ENCODE measurements at regions not wholly inside any gene's neighbourhood (a gene's known extent, or its start where the extent isn't known, plus 50 kb on each side); places are given as distances from the start of the nearest gene placed in this dataset.

DNA sequence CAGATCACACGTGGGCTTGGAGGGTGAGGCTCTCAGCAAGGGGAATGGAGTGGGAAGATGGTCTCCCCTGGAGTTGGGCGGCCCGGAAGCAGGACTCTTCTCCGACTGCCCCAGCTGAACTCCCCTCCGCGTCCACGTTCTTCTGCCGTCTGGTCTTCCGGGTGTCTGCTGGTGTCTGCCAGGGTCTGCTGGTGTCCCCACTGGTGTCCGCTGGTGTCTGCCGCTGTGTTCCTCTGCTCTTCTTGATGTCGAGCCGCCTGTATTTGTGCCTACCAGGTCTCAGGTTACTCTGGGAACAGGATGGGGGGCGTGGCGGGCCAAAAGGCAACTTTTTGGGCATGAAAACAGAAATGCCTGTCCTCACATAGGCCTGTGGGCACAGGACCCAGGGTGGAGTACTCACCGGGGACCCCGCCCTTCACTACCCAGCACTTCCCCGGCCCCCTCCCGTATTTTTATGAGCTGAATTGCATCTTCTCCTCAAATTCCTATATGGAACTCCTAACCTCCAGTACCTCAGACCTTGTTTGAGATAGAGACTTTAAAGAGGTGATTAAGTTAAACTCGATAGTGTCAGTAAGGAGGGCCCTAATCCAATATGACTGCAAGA is 675.4 kb downstream of the SEMA5A start:
- DNase-seq: no peak

DNA sequence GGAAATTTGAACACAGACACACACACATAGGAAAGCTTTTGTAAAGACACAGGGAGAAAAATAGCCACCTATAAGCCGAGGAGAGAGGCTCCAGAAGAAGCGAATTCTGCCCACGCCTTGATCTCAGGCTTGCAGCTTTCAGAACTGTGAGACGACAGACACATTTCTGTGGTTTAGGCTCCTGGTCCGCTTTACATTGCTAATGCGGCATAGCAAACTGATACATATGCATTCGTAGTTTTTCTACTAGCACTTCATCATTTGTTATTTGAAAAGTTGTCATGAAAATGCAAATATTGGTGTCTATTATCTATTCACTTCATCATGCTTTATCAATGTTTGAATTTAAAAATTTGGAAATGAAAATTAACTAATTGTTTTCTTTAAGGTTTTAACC is 674.9 kb downstream of the SEMA5A start:
- no peak for DNase-seq

DNA sequence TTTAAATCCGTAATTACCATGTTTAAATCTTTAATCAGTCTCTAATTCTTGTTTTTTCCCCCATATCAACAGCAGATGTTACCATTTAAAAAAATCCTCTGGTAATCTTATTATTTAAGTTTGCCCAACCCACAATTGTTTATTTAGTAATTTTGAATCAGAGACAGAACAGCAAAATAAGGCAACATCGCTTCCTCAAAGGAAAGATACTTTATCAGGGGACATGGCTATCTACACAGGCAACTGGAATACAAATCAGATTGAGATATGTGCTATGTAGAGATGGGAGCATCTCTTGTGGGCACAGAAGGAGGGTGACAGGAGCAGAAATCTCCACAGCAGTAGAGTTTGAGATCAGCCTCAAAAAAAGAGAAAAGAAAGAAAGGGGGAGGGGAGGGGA is 674.4 kb downstream of the SEMA5A start:
- DNase-seq: no peak

DNA sequence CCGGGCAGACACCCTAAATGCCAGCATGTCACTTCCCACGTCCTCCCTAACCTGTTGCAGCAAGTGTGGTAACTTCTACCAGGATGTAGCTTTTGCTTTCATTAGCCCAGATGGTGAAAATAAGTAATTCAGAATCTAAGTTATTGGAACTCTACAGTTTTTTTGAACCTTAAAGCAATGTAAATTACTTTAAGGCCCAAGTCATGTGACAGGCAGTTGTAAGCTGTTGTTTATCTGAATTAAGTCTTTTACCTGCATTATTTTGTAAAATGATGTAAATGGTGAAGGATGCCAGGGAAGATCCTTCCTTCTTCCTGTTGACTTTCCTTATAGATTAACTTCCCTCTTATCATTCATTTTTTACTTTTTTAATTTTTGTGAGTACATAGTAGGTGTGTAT is 670.2 kb downstream of the SEMA5A start:
- DNase-seq: no peak

DNA sequence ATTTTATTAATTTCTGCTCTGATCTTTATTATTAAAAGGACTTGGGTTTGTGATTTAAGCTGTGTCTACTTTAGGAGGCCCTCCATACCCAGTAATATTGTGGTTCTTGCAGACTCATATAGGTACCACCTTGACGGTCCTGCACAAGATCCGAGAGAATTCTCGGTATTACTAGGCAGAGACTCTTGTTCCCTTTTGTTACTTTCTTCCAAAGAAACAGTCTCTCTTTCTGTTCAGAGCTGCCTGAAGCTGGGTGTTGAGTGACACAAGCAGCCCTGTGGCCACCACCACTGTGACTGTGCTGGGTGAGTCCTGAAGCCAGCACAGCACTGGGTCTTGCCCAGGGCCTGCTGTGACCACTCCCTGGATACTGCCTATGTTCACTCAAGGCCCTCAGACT is 666.6 kb downstream of the SEMA5A start:
- DNase-seq: no peak

DNA sequence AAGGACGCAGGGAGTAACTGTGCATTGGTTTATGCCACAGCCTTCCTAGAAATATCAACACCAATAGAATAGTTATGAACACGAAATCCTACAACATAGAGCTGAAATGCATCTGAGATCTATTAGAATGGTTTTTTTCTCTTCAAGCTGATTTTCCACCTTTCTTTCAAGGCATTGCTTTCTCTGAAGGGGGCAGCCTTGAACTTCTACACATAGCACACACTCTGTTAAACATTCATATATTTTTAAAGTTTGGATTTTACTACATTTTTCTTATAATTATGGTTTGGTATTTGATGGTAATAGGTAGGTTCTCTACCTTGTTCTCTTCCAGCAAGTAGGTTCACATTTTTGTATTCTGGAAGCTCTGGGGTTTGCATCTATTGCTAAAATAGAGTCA is 661.8 kb downstream of the SEMA5A start:
- DNase-seq: no peak

DNA sequence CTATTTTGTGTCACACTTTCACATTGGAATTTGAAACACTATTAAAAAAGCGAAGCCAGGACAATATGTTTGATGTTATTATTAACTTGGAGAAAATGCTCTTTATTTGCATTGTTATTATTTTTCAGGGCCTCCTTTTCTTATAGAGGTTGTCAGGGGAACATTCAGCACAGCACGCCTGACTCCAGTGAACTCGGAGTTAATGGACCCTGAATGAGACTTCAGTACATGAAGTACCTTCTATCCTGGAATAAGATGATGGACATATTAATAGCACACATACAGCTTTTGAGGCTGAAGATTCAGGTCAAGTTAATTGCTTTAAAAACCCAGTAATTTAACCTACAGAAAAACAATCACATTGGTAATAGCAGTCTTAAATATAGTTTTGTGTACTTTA is 652.9 kb downstream of the SEMA5A start:
- no peak for DNase-seq

DNA sequence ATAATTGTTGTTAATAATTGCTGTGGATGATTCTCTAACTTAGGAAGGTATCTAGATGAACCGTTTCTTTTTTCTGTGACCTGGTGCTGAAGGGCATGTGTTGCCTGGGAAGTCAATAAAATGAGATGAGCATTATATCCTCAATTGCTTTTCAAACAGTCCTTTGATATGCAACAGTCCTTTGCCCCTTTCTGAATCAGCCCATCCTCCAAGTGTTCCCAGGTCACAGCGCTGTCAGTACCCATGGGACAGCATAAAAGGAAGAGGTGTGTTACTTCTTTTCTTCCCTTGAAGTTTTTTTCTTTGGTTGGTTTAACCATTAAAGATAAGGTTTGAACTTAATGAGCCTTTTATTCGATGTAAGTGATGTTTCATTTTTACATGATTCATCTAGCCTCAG is 651.8 kb downstream of the SEMA5A start:
- DNase-seq: no peak

DNA sequence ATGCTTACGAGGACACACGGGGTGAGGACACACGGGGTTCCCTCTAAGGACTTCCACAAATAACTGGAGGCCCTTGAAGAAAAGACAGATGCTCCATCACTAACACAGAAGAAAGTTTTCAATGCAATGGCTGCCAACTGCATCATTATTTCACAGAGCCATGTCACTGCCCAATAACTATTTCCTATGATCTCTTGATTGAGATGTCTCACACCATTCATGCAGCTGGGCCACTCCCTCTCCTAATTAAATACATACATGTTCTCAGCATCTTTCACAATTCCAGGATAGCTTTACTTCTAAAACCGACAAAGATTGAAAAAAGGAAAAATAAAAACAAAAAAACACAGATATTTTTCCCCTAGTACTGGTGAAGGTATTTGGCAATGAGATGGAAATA is 650.8 kb downstream of the SEMA5A start:
- no peak for DNase-seq

DNA sequence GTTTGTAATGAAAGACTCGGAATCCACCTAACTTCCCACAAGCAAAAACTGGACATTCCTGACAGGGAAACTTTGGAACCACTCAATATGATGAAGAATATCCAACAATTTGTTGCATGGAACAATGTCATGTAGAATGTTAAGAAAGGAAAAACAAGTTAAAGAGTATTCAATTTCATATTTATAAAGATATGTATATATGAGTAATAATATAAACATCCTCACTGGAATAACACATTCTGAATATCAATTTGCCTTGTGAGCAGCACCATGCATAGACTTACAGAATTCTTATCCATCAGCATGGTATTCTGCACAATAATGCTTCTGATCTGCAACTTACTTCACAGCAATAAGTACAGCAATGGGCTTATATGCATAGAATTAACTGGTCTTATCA is 650.3 kb downstream of the SEMA5A start:
- no peak for DNase-seq

DNA sequence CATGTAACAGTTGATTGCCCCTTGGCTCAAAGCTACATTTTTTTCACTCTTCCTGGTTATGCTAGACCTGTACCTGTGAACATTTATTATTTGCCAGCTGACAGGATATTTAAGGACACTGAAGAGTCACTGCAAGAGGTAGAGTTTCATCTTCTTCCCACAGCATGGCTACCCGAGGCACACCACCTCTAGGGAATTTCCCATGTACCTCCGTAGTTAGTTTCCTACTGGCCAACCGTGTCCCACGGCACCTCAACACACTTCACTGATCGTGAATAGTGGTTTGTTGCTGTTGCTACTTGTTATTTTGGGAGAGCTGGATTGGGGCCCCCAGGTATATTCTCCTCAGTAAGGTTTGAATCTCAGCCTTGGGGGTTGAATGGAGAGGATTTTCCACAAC is 648.6 kb downstream of the SEMA5A start:
- no peak for DNase-seq

DNA sequence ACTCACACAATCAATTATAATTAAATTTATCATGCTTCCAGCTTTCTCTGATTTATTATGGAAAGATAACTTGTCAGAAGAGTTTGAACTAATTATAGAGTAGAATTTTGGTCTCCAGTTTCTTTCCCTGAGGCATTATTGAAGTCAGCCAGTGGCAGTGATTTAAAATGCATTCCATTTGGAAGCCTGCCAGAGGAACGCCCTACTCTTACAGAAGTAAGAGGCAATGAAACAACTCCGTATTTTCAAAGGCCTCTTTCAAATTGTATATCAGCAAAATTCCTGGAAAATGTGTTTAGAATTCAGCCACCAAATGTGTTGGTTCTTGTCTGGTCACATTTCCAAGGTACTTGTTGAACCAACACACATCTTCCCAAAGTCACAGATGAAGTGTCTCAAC is 640.9 kb downstream of the SEMA5A start:
- no peak for DNase-seq

DNA sequence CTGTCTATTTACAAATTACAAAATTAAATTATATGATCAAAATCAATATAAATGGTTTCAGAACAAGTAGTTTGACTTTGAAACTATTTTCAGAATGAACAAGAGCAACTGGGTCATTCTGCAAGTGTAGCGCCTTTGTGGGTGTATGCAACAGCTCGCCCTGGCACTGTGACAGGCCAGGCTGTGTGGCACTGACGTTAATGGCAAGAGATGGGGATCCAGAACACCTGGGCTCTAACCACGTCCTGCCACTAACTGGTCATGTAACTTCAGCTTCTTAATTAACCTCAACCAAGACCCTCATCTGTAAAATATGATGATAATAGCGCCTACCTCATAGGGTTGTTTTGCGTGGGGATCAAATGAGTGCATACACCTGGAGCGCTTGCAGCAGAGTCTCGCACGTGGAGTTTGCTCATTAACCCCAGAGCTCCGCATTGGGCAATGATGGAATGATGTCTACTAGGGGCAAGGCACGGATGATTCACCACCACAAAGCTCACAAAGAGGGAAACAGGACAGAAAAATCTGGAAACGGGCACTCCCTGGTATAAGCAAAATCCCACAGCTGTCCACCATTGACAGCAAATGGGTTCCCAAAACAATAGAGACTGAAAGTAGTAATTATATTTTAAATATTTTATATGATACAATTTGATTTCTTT is 639.4 kb downstream of the SEMA5A start:
- DNase-seq: no peak

DNA sequence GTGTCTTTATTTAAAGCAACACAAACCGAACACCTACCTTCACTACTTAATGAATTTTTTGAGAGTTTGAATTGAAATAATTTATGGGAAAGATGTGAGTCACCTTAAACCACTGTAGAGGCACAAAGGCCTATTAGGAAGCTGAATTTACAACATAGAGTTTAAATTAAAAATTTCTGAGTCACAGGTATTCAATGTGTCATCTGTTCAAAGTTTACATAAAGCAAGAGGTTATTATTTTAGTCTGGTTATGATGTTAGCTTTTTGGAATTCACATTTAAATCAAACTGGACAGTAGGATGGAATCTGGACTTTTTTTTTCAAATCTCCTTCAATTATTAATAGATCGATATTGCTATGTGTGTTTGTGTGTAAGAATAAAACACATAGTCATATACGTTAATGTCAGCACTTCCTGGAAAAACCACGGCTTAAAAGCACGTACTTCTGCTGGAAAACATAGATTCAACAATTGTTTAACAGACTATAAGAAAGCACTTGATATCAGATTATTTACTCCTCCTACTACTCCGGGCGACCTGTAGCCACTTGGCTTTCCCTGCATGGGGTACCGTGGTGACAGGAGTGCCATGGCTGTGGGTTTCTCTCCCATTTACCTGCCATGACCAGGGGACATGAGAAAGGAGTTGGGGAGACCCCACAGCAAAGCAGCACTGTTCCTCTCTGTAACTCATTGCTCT is 638.6 kb downstream of the SEMA5A start:
- no peak for DNase-seq

DNA sequence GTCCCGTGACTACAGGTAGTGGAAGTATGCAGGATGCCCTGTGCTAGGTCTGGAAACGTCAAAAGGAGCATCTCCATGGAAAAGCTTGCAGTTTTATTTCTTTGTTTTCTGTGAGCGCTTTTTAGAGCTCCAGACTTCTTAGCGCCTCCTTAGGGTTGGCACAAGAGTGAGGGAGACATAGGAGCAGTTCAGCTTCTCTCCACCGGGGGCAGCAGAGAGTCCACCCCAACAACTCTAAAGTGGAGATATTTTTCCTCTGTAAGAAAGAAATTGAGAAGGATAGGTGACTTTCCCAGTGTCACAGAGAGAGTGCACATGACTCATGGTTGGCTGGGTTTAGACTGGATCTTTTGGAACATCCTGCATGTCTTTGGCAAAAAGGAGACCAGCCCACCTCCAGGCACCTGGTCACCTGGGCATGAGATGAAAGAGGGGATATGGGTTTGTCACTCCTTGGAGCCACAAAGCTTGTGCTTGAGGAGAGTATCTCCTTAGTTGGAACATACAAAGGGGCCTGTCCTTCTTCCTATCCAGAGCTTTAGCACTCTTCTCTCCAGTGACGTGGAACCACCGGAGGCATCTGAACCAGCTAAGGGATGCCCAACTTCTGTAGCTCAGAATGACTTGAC is 637.7 kb downstream of the SEMA5A start:
- peak; percentile 29 to 45 for DNase-seq

DNA sequence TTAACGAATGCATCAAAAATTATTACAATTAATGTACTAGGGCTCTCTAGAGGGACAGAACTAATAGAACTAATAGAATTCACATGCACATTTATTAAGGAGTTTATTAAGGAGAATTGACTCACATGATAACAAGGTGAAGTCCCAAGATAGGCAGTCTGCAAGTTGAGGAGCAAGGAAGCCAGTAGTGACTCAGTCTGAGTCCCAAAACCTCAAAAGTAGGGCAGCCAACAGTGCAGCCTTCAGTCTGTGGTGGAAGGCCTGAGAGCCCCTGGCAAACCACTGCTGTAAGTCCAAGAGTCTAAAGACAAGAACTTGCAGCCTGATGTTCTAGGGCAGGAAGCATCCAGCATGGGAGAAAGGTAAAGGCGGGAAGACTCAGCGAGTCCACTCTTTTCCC is 633.8 kb downstream of the SEMA5A start:
- no peak for DNase-seq

DNA sequence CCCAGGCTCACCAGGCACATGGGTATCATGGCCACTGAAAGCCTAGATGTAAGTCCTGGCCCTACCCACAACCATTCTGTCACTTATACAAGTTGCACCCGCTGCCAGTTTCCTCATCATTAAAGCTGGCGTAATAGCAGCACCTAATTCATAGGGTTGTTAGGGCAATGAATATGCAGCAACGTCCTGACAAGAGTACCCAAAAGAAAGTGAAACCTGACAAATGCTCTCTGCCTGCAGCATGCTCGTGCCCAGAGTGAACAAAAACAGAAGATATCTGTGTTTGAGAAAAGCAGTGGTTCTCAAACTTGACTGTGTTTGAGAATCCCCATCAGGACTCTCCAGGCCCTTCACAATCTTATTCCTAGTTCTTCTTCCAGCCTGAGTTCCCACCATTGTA is 632.4 kb downstream of the SEMA5A start:
- DNase-seq: no peak

DNA sequence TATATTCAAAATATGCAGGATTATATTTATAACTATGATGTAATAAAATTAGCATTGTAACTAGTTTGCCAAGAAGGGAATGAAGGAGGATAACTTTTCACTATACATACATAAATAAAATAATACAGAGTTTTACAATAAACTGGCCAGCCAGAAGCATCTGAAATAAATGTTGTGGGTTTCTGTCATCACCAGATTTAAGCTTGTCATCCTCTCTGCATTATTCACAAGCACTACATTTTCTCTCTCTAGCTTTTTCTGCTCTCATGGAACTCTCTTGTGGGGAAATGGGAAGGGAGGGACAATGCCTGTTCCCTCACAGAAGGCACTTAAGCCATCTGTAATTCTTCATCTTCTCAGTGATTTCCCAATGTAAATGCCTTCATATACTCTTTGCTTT is 626.8 kb downstream of the SEMA5A start:
- no peak for DNase-seq

DNA sequence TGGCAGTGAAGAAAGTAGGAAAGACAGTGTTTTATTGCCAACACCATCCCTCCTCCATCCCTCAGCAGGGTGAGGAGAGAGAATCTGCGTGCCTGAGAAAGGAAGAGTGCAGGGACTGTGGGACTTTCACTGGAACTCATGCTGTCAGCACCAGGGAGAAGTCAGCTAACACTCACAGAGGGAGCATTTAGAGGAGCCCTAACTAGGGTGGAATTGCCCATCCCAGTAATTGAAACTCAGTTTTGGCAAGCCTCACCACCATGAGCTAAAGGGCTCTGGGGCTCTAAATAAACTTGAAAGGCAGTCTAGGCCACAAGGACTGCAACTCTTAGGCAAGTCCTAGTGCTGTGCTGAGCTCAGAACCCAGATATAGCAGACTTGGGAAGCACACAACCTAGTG is 622.3 kb downstream of the SEMA5A start:
- DNase-seq: no peak

DNA sequence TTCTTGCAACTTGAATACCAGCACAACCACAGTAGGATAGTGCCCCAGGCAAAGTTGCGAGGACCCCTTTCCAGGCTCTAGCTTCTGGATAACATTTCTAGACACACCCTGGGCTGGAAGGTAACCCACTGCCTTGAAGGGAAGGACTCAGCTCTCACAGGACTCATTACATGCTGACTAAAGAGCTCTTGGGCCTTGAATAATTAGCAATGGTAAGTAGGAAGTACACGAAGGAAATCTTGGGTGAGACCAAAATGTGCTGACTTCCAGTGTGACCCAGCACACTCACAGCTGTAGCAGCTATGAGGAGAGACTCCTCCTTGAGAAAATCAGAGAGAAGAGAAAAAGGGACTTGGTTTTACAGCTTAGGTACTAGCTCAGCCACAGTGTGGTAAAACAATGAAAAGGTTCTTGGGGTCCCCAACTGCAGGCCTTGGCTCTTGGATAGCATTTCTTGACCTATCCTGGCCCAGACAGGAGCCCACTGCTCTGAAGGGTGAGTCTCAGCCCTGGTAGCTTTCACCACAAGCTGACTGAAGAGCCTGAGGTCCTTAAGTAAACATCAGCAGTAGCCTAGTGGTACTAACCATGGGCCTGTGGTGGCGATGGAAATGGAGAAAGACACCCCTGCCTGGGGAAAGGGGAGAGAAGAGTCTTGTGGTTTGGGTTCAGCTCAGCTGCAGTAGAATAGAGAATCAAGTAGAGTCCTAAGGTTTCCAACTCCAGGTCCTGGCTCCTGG is 621.7 kb downstream of the SEMA5A start:
- no peak for DNase-seq

DNA sequence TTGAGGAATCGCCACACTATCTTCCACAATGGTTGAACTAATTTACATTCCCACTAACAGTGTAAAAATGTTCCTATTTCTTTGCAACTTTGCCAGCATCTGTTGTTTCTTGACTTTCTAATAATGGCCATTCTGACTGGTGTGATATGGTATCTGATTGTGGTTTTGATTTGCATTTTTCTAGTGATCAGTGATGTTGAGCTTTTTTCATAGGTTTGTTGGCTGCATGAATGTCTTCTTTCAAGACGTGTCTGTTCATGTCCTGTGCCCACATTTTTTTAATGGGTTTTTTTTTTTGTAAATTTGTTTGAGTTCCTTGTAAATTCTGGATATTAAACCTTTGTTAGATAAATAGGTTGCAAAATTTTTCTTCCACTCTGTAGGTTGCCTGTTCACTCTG is 615.9 kb downstream of the SEMA5A start:
- no peak for DNase-seq

DNA sequence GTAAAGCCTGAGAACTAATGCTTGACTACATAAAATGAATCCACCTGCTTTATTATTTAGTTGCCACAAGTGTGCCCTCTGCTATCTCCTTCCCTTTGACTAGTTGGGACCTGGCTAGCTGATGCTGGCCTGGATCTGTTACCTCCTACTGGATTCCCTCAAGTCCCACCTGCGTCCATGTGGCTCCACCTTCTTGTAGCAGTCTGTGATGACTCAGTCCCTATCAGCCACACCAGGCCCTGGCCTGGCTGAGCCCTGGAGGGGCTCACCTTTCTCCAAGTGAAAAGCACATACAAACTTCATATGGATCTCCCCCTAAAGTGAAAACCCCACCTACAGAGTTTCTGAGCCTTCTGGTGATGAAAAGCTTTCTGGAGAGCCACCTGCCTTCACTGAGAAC is 611.4 kb downstream of the SEMA5A start:
- no peak for DNase-seq

DNA sequence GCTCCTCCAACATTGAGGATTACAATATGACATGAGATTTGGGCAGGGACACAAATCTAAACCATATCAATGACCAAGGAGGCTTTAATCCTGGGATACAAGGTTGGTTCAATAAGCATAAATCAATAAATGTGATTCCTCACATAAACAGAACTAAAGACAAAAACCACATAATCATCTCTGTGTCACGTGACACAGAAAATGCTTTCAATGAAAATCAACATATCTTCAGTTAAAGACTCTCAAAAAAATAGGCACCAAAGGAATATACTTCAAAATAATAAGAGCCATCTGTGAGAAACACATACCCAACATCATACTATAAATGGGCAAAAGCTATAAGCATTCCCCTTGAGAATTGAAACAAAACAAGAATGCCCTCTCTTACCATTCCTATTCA is 604.9 kb downstream of the SEMA5A start:
- no peak for DNase-seq

Data from activated CD4-positive, alpha-beta T cell treated with anti-CD3 and anti-CD28 coated beads, Interleukin-2, amount 50 U/mL, for 48 hours (primary cell).